Activated B cell treated with CpG ODN at 0.5 μM for 24 hours (primary cell): ENCODE measurements at regions not wholly inside any gene's neighbourhood (a gene's known extent, or its start where the extent isn't known, plus 50 kb on each side); places are given as distances from the start of the nearest gene placed in this dataset.

Experiments used
- ATAC-seq: fragments of 200-7000 bp; cut with Tn5 transposase; one replicate; pipeline ENCODE4 v1.10.0; 2021; ENCODE audit warnings: low read depth, mild to moderate bottlenecking, moderate library complexity
- CTCF ChIA-PET: fragments of 350-600 bp; sonication (Branson Sonifier 250); formaldehyde crosslinking; loops from one replicate; lab custom pipeline; 2021; ENCODE audit warnings: antibody characterized with exemption; lab: Charles Lee
- POLR2A ChIA-PET: fragments of 350-600 bp; sonication (Branson Sonifier 250); formaldehyde crosslinking; loops from one replicate; lab custom pipeline; 2021; ENCODE audit warnings: antibody characterized with exemption; lab: Charles Lee
- DNase-seq: peaks from one replicate; pipeline ENCODE4 v3.0.0; 2022
- H3K27ac Mint-ChIP-seq: one replicate; pipeline ENCODE4 v1.8.0; 2020; ENCODE audit warnings: mixed read lengths
- H3K27me3 Mint-ChIP-seq: one replicate; pipeline ENCODE4 v1.8.0; 2021; ENCODE audit warnings: mixed read lengths
- H3K36me3 Mint-ChIP-seq: one replicate; pipeline ENCODE4 v1.8.0; 2021; ENCODE audit warnings: low read depth, mixed read lengths
- H3K4me1 Mint-ChIP-seq: one replicate; pipeline ENCODE4 v1.8.0; 2021; ENCODE audit warnings: mixed read lengths
- H3K4me3 Mint-ChIP-seq: one replicate; pipeline ENCODE4 v1.8.0; 2020; ENCODE audit warnings: mild to moderate bottlenecking, mixed read lengths
- H3K9me3 Mint-ChIP-seq: one replicate; pipeline ENCODE4 v1.8.0; 2020; ENCODE audit warnings: mixed read lengths
- intact Hi-C: fragments of 100-400 bp; cut with micrococcal nuclease; formaldehyde crosslinking; loops from one replicate; pipeline ENCODE4 v1.15.1; 2024
- TF ChIP-seq, protein P1 (sequence below): fragments of 200-600 bp; IDR thresholded peaks from one replicate; pipeline ENCODE4 v1.8.0; 2022; ENCODE audit warnings: antibody characterized with exemption, mild to moderate bottlenecking

DNA sequence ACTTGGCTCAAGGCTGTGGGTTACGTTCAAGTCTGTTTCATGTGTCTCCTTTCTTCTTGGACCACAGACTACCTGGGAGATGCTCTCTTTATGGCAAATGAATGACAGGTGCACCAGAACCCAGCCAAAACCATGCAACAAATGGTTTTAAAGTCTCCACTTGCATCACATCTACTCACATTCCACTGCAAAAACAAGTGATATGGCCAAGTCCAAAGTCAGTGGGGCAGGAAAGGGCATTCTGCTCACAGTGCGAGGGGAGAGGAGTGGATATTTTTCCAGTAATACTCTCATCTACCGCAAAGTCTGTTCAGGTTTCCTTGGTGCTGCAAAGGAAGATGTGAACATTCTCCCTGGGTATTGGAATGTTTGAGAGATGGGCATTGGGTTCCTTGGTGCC lies 120.5 kb downstream of the UCHL1 start:
- ATAC-seq (no peak), DNase-seq (no peak)
- intact Hi-C loops, result no loop called here
- Mint-ChIP-seq H3K4me1 (no peaks in the 10 kb centered on the region), H3K27ac (no peak overlapping the region), H3K9me3 (peaks cover 8% of the 10 kb centered on the region), H3K36me3 (no peaks in the 10 kb centered on the region), H3K27me3 (no peaks in the 10 kb centered on the region), H3K4me3 (no peak overlapping the region)
- TF ChIP-seq, protein P1, sequence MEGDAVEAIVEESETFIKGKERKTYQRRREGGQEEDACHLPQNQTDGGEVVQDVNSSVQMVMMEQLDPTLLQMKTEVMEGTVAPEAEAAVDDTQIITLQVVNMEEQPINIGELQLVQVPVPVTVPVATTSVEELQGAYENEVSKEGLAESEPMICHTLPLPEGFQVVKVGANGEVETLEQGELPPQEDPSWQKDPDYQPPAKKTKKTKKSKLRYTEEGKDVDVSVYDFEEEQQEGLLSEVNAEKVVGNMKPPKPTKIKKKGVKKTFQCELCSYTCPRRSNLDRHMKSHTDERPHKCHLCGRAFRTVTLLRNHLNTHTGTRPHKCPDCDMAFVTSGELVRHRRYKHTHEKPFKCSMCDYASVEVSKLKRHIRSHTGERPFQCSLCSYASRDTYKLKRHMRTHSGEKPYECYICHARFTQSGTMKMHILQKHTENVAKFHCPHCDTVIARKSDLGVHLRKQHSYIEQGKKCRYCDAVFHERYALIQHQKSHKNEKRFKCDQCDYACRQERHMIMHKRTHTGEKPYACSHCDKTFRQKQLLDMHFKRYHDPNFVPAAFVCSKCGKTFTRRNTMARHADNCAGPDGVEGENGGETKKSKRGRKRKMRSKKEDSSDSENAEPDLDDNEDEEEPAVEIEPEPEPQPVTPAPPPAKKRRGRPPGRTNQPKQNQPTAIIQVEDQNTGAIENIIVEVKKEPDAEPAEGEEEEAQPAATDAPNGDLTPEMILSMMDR, result no peak
- POLR2A ChIA-PET, result no interaction called here
- CTCF ChIA-PET, result no interaction called here

DNA sequence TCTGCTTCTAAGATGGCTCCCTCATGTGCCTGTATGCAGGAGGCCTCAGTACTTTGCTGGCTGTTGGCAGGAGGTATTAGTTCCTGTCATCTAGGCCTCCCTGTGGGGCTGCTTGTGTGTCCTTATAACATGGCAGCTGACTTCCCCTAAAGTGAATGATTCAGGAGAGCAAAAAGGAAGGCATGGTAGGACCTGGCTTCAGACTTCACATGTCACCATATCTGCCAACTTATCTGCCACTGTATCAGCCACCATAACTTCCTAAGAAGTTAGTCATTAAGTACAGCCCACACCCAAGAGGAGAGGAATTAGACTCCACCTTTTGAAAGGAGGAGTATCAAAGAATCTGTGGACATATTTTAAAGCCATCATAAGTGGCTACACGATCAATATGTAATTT lies 122.5 kb downstream of the UCHL1 start:
- Mint-ChIP-seq H3K4me1 (no peaks in the 10 kb centered on the region), H3K36me3 (no peaks in the 10 kb centered on the region), H3K27me3 (no peaks in the 10 kb centered on the region), H3K9me3 (peaks cover 8% of the 10 kb centered on the region), H3K4me3 (no peak overlapping the region), H3K27ac (no peak overlapping the region)
- ChIA-PET POLR2A (no interaction called here), CTCF (no interaction called here)
- intact Hi-C loops, result no loop called here
- ATAC-seq, result no peak
- TF ChIP-seq, protein P1, result no peak
- DNase-seq, result no peak

- POLR2A ChIA-PET, result no interaction called here
These were observed 123.9 kb downstream of the UCHL1 start for GRCh38 chr4:41380511-41381157.

GRCh38 chr4:41381384-41381783 lies 124.7 kb downstream of the UCHL1 start:
- TF ChIP-seq, protein P1, result no peak
- Mint-ChIP-seq H3K27ac (no peak overlapping the region), H3K36me3 (no peaks in the 10 kb centered on the region), H3K9me3 (peaks cover 8% of the 10 kb centered on the region), H3K4me3 (no peak overlapping the region), H3K27me3 (no peaks in the 10 kb centered on the region), H3K4me1 (no peaks in the 10 kb centered on the region)
- ATAC-seq (no peak), DNase-seq (no peak)
- intact Hi-C loops, result no loop called here
- ChIA-PET POLR2A (interaction anchor here (0.6 kb wide), 1 partner anchor 66 kb away, joined by 12 read pairs; no protein-coding TSS in a partner anchor), CTCF (no interaction called here)

More at GRCh38 chr4:41380511-41381157, 123.9 kb downstream of the UCHL1 start:
- DNase-seq (no peak), ATAC-seq (no peak)
- TF ChIP-seq, protein P1, result no peak
- H3K4me3 Mint-ChIP-seq, result no peak overlapping the region
- no peak overlapping the region for H3K27ac Mint-ChIP-seq
- no peaks in the 10 kb centered on the region for H3K36me3 Mint-ChIP-seq
- intact Hi-C loops, result no loop called here
- H3K4me1 Mint-ChIP-seq, result no peaks in the 10 kb centered on the region
- H3K27me3 Mint-ChIP-seq, result no peaks in the 10 kb centered on the region
- CTCF ChIA-PET, result no interaction called here
- H3K9me3 Mint-ChIP-seq, result peaks cover 8% of the 10 kb centered on the region

DNA sequence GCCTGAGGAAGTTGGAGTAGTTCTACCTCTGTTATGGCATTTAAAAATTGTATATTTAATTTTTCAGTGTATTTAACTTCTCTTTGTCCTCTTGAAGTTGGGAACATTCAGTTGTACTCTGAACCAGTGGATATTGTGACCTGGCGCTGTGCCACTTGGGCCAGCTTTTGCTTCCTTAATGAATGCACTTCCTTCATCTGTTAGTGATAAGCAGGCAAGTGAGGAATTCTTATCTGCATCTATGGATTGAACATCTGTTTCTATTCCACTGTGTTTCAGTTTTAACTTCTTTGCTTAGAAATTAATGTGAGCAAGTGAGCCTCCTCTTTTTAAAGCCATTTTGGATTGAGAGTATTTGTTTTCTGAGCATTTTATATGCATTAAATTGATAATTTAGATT lies 128.3 kb downstream of the UCHL1 start:
- Mint-ChIP-seq H3K9me3 (no peaks in the 10 kb centered on the region), H3K4me3 (no peak overlapping the region), H3K4me1 (no peaks in the 10 kb centered on the region), H3K36me3 (no peaks in the 10 kb centered on the region), H3K27ac (no peak overlapping the region), H3K27me3 (no peaks in the 10 kb centered on the region)
- DNase-seq (no peak), ATAC-seq (no peak)
- CTCF ChIA-PET, result no interaction called here
- TF ChIP-seq, protein P1, result no peak
- intact Hi-C loops, result no loop called here
- POLR2A ChIA-PET, result no interaction called here
